ENCODE measurements at regions not wholly inside any gene's neighbourhood (a gene's known extent, or its start where the extent isn't known, plus 50 kb on each side); places are given as distances from the start of the nearest gene placed in this dataset.

DNA sequence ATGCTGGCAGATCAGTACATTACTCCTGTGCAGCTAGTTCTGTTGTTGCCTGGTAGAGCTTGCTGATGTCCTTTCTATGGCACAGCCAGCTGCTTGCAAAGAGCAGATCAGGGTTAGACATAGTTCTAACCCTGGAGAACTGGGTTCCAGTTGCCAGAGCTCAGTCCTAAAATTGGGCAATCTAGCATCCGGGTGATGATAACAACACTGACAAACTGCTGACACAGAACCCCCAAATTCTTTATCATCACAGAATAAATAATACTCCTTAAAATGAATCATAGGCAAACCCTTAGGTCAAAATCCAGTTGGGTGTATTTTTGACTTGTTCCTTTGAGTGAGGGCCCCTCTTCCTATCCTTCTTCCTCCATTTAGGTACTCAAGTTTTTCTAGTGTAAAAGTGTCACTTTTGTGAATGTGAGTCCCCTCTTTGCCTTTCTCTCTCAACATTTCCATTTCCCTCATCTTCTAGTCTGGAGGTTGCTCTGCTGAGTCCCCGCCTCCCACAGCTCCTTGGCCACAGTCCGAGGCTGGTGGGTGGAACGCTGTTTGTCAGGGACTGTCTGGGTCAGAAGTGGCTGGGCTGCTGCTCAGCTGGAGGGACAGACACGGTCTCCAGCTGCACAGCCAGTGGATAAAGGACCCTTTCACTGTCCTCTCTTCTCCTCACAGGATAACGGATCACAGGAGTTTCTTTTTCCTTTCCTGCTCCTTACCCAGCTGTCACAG lies 93.6 kb upstream of the RASGEF1B start:
- TF ChIP-seq CTCF (IDR thresholded peaks at IDR 0.05) (no peak), POLR2A (IDR thresholded peaks at IDR 0.05) (no peak)
